Liver (tissue), 7 donors: ENCODE measurements at regions not wholly inside any gene's neighbourhood (a gene's known extent, or its start where the extent isn't known, plus 50 kb on each side); places are given as distances from the start of the nearest gene placed in this dataset.

Source experiments
- DNase-seq: peaks from one replicate; pipeline ENCODE4 v3.0.0-alpha.2; 2017; ENCODE audit warnings: low spot score
- H3K27ac ChIP-seq, 2 donors: one replicate each; pipeline ENCODE4 v1.7.0; 2013; ENCODE audit warnings: inconsistent platforms in 2 of 2, low read length in 2 of 2, control low read depth in 1 of 2, low read depth in 1 of 2, mild to moderate bottlenecking in 1 of 2
- H3K27me3 ChIP-seq, 4 donors: one replicate each; pipeline versions ENCODE4 v1.6.1 to v1.7.0; 2013; ENCODE audit warnings: low read length in 3 of 4, inconsistent platforms in 1 of 4, mild to moderate bottlenecking in 1 of 4, moderate library complexity in 1 of 4; ENCODE audit not compliant: control insufficient read depth in 4 of 4, insufficient read depth in 4 of 4
- H3K36me3 ChIP-seq, 4 donors: one replicate each; pipeline versions ENCODE4 v1.6.1 to v1.7.0; 2013; ENCODE audit warnings: low read length in 3 of 4, mild to moderate bottlenecking in 3 of 4, low read depth in 1 of 4, moderate library complexity in 1 of 4; ENCODE audit not compliant: control insufficient read depth in 4 of 4, insufficient read depth in 3 of 4
- H3K4me1 ChIP-seq, 4 donors: one replicate each; pipeline versions ENCODE4 v1.6.1 to v1.7.0; 2013; ENCODE audit warnings: low read length in 3 of 4, mild to moderate bottlenecking in 3 of 4, moderate library complexity in 1 of 4; ENCODE audit not compliant: control insufficient read depth in 4 of 4, insufficient read depth in 4 of 4
- H3K4me3 ChIP-seq, 3 donors: one replicate each; pipeline versions ENCODE4 v1.6.1 to v1.7.0; 2013; ENCODE audit warnings: low read length in 3 of 3, control low read depth in 1 of 3, low read depth in 1 of 3, mild to moderate bottlenecking in 1 of 3
- H3K9ac ChIP-seq, 2 donors: one replicate each; pipeline ENCODE4 v1.7.0; 2013; ENCODE audit warnings: low read length in 2 of 2, mild to moderate bottlenecking in 2 of 2, moderate library complexity in 2 of 2, control low read depth in 1 of 2, low read depth in 1 of 2
- H3K9me3 ChIP-seq, 4 donors: one replicate each; pipeline versions ENCODE4 v1.6.1 to v1.7.0; 2013; ENCODE audit warnings: low read length in 3 of 4; ENCODE audit not compliant: control insufficient read depth in 4 of 4
- EGR1 ChIP-seq, 2 donors: IDR thresholded peaks; 2 replicates each; pipeline ENCODE4 v1.6.1; 2016 to 2018; ENCODE audit warnings: antibody characterized with exemption in 2 of 2, low read depth in 2 of 2
- FOXA1 ChIP-seq: IDR thresholded peaks from 2 replicates; pipeline ENCODE4 v1.6.1; 2016; ENCODE audit warnings: antibody characterized with exemption
- FOXA2 ChIP-seq: IDR thresholded peaks from 2 replicates; pipeline ENCODE4 v1.6.1; 2016; ENCODE audit warnings: antibody characterized with exemption
- GABPA ChIP-seq, 2 donors: IDR thresholded peaks in 1 of 2; conservative IDR thresholded peaks in 1 of 2; 2 replicates each; pipeline ENCODE4 v1.6.1; 2016; ENCODE audit warnings: antibody characterized with exemption in 2 of 2, mild to moderate bottlenecking in 1 of 2, moderate library complexity in 1 of 2
- JUND ChIP-seq, 2 donors: IDR thresholded peaks; 2 replicates each; pipeline ENCODE4 v1.6.1; 2016; ENCODE audit warnings: antibody characterized with exemption in 2 of 2
- NR2F2 ChIP-seq: IDR thresholded peaks from 2 replicates; pipeline ENCODE4 v1.6.1; 2016; ENCODE audit warnings: antibody characterized with exemption
- RAD21 ChIP-seq, 2 donors: IDR thresholded peaks; 2 replicates each; pipeline ENCODE4 v1.6.1; 2016; ENCODE audit warnings: antibody characterized with exemption in 2 of 2, mild to moderate bottlenecking in 2 of 2
- RXRA ChIP-seq, 2 donors: IDR thresholded peaks; 2 replicates each; pipeline ENCODE4 v1.6.1; 2017 to 2018; ENCODE audit warnings: antibody characterized with exemption in 2 of 2, mild to moderate bottlenecking in 1 of 2
- SP1 ChIP-seq: IDR thresholded peaks from 2 replicates; pipeline ENCODE4 v1.6.1; 2018; ENCODE audit warnings: antibody characterized with exemption, mild to moderate bottlenecking
- TAF1 ChIP-seq: conservative IDR thresholded peaks from 2 replicates; pipeline ENCODE4 v1.6.1; 2016; ENCODE audit warnings: antibody characterized with exemption, mild to moderate bottlenecking
- YY1 ChIP-seq: IDR thresholded peaks from 2 replicates; pipeline ENCODE4 v1.6.1; 2016; ENCODE audit warnings: antibody characterized with exemption, mild to moderate bottlenecking
- WGBS: extraction: QIAGEN DNeasy Blood & Tissue Kit; methylation state at CpG from one replicate; pipeline ENCODE4 v1.1.7; 2013; 5-methylcytosine and 5-hydroxymethylcytosine counted together
- TF ChIP-seq, protein P1 (sequence below): IDR thresholded peaks from 2 replicates; pipeline ENCODE4 v1.6.1; 2016; ENCODE audit warnings: antibody characterized with exemption, mild to moderate bottlenecking
- TF ChIP-seq, protein P2 (sequence below): IDR thresholded peaks from 2 replicates; pipeline ENCODE4 v1.6.1; 2016; ENCODE audit warnings: antibody characterized with exemption
- TF ChIP-seq, protein P3 (sequence below): IDR thresholded peaks from 2 replicates; pipeline ENCODE4 v1.6.1; 2016; ENCODE audit warnings: antibody characterized with exemption
- donor health status: healthy.
- donor health status: healthy.
- donor health status: healthy.
- donor health status: healthy.

DNA sequence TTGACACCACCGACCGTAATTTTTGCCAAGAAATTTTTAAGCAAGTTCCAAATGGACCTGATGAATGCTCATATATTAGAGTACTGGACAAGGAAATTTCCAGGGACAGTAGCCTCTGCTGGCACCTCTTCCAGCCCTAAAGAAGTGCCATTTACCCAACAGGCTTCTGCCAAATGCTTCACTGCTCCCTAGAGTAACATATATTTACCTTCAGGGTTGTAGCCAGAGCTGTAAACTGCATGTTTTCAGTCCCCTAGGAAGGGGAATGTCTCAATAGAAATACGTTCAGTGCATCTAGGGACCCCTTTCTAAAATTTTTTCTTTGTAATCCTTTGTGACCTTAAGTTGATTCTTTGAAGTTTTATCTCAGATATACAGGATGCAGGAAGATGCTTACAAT, 143.1 kb upstream of the SMAD1 start:
- TF ChIP-seq, protein P1, sequence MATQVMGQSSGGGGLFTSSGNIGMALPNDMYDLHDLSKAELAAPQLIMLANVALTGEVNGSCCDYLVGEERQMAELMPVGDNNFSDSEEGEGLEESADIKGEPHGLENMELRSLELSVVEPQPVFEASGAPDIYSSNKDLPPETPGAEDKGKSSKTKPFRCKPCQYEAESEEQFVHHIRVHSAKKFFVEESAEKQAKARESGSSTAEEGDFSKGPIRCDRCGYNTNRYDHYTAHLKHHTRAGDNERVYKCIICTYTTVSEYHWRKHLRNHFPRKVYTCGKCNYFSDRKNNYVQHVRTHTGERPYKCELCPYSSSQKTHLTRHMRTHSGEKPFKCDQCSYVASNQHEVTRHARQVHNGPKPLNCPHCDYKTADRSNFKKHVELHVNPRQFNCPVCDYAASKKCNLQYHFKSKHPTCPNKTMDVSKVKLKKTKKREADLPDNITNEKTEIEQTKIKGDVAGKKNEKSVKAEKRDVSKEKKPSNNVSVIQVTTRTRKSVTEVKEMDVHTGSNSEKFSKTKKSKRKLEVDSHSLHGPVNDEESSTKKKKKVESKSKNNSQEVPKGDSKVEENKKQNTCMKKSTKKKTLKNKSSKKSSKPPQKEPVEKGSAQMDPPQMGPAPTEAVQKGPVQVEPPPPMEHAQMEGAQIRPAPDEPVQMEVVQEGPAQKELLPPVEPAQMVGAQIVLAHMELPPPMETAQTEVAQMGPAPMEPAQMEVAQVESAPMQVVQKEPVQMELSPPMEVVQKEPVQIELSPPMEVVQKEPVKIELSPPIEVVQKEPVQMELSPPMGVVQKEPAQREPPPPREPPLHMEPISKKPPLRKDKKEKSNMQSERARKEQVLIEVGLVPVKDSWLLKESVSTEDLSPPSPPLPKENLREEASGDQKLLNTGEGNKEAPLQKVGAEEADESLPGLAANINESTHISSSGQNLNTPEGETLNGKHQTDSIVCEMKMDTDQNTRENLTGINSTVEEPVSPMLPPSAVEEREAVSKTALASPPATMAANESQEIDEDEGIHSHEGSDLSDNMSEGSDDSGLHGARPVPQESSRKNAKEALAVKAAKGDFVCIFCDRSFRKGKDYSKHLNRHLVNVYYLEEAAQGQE = no peak
- TF ChIP-seq RAD21 (IDR thresholded peaks at IDR 0.05) = no peak
- TF ChIP-seq EGR1 (IDR thresholded peaks at IDR 0.05; ENCODE audit: low read depth in 2 of 2) = no peak
- no peak for TF ChIP-seq NR2F2
- TF ChIP-seq GABPA (IDR thresholded peaks at IDR 0.05 in 1 of 2, conservative IDR thresholded peaks at IDR 0.05 in 1 of 2) = no peak
- H3K9ac ChIP-seq = no peak overlapping the region
- DNase-seq = no peak
- peaks cover 0 to 16% (median 9%) of the 10 kb centered on the region in 4 donors for H3K4me1 ChIP-seq
- 91% methylated on average over 3 of the region's 3 CpGs for WGBS
- no peak overlapping the region for H3K4me3 ChIP-seq
- H3K27ac ChIP-seq = no peak overlapping the region
- no peaks in the 10 kb centered on the region for H3K9me3 ChIP-seq
- no peaks in the 10 kb centered on the region for H3K36me3 ChIP-seq
- no peaks in the 10 kb centered on the region for H3K27me3 ChIP-seq

DNA sequence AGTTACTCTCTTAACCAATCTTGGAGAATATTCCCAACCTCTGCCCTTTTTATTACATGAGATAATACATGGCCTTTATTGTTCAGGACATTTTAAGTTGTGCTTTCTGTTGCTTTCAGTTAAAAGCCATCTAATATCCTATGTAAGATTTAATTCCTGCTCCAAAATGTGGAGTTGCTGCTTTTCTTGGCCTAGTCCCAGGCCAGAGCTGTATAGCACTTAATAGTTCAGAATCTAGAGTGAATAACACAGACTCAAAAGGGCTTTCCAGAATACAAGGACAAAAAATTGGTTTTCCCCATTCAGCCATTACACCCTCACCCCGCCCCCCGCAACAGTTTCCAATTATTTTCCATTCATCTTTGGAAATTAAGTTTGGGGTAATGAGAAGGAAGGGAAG, 144.3 kb upstream of the SMAD1 start:
- Histone ChIP-seq H3K9me3 (no peaks in the 10 kb centered on the region), H3K4me3 (no peak overlapping the region), H3K27me3 (no peaks in the 10 kb centered on the region), H3K36me3 (no peaks in the 10 kb centered on the region), H3K9ac (no peak overlapping the region), H3K4me1 (peaks cover 0 to 23% (median 15%) of the 10 kb centered on the region in 4 donors), H3K27ac (no peak overlapping the region)
- WGBS = 98% methylated on average over 2 of the region's 2 CpGs
- DNase-seq = no peak
- TF ChIP-seq RXRA (IDR thresholded peaks at IDR 0.05) (no peak), SP1 (no peak), YY1 (no peak), FOXA1 (no peak), NR2F2 (no peak), FOXA2 (no peak), RAD21 (IDR thresholded peaks at IDR 0.05) (no peak), EGR1 (IDR thresholded peaks at IDR 0.05; ENCODE audit: low read depth in 2 of 2) (no peak), JUND (IDR thresholded peaks at IDR 0.05) (no peak), TAF1 (no peak)
- TF ChIP-seq, protein P1 = no peak
- TF ChIP-seq, protein P2, sequence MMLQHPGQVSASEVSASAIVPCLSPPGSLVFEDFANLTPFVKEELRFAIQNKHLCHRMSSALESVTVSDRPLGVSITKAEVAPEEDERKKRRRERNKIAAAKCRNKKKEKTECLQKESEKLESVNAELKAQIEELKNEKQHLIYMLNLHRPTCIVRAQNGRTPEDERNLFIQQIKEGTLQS = no peak
- TF ChIP-seq, protein P3, sequence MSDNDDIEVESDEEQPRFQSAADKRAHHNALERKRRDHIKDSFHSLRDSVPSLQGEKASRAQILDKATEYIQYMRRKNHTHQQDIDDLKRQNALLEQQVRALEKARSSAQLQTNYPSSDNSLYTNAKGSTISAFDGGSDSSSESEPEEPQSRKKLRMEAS = no peak
